Inferior parietal cortex (tissue), 1 donor: ENCODE measurements at regions not wholly inside any gene's neighbourhood (a gene's known extent, or its start where the extent isn't known, plus 50 kb on each side); places are given as distances from the start of the nearest gene placed in this dataset.

Experiments
- DNase-seq: peaks from one replicate; pipeline ENCODE4 v3.0.0-alpha.2; 2016; ENCODE audit errors: extremely low spot score

GRCh38 chr17:72425794-72426168 lies 305.0 kb downstream of the SOX9 start:
- no peak for DNase-seq

DNA sequence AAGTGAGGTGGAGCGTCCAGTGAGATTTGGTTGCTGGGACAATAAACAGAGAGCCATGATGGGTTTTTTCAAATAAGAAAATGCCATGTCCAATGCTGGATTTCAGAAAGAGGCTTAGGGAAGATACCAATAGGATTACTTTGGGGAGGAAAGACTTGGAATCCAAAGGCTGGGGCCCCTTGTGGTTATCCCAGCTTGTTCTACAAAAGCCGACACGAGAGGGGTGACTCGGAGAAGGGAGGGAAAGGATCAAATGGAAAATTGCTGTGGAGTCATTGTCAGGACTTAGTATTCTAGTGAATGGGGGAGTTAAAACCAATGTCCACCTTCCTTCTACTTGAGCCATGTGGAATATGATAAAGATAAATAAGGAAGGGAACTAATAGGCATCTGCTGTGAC lies 305.5 kb downstream of the SOX9 start:
- no peak for DNase-seq

DNA sequence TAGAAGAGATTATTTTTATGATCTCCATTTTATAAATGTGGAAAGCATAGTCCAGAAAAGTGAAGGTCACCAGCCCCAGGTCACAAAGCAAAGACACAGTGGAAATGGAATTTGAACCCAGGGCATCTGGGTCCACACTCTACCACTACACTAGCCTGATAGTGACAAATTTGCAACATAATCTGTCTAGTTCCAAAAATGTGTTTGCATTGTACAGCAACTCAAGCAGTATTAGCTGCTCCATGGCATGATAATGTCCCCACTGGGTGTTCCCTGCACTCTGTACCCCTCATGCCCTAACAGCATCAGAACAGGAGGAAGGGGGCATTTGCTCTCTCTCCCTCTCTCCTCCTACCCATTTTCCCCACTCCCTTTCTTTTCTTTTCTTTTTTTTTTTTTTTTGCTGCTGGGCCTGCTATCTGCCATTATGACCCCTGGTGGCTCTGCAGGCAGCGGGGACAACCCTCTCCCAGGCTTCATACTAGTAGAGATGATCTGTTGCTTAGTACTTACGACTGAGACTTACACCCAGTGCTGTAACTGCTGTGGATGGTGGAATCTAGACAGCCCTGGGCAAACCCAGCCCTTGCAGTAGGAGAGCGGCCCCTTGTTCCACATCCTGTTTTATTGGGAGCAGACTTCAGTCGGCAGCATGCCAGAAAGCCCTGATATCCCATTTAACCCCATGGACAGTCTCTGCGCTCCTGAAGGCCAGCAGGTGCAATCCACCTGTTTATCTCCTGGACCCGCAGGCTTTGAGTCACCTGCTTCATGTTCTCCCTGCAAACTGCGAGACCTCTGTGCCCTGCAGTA lies 306.3 kb downstream of the SOX9 start:
- DNase-seq = no peak

DNA sequence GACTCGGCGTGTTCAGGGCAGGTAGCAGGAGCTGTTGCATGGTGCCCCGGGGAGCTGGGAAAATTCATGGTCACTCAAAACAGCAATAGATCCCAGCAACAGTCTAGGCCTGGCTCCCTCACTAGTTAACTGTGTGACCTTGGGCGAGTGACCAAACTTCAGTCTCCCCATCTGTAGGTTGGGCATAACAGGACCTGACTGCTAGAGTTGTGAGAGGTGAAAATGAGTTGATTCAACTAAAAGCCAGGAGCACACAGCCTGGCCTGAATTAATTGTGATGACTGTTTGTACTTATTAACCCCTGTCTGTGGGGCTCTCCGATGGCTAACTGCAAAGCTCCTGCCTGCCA lies 306.9 kb downstream of the SOX9 start:
- DNase-seq = no peak

- DNase-seq = no peak
Measured at GRCh38 chr17:72429066-72429638, 308.3 kb downstream of the SOX9 start.

GRCh38 chr17:72430611-72431432 lies 310.0 kb downstream of the SOX9 start:
- DNase-seq = no peak

DNA sequence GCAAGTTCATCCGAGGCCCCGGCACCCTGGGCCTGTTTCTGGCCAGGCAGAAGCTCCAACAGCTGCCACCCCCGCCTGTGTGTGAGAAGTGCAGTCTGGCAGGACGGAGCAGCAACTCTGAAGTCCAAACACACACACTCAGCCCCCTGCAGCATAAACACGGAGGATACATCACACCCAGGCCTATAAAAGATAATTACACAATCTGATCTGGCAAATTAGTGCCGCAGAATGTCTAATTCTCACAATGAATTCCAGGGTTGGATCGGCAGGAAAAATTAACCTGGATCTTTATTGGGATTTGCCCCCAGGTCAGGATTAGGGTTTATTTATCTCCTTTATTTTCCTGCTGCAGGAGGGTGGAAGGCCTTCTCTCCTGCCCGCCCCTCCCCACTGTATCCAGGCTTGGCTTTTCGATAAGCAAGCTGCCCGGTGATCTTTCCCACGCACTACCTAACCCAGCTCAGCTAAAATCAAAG lies 311.4 kb downstream of the SOX9 start:
- DNase-seq = no peak

DNA sequence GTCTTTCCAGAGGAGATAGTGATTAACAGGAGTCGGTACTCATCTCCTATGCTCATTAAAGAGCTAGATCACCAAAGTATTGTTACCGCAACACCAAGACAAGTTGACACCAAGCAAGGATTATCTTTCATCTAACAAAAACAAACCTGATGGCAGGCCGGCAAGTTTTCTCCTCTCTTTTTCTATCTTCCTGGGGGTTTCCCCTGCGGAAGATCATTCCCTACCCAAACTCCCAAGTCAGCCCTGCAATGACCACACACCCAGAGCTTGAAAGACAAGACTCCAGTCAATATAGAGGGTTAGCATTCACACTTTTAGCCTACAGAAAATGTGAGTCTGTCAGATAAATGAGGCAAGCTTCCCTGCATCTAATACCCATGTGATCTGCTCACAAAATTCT lies 312.1 kb downstream of the SOX9 start:
- no peak for DNase-seq

GRCh38 chr17:72433797-72434196 lies 313.0 kb downstream of the SOX9 start:
- no peak for DNase-seq

DNA sequence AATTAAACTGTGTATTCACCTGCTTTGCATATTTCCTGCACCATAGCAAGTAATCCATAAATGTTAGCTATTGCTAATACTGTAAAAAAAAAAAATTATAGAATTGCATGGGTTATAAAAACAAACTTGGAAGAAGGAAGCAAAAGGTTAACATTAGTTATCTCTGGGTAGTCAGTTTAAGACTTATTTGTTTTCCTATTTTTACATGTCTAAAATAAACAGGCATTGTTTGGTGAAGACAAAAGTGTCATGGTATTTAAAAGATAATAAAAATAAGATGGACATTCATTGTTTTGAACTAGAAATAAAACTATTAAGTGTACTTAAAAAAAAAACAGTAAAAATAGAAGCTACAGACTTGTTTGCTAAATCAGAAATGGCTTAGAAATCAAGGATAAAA lies 313.8 kb downstream of the SOX9 start:
- no peak for DNase-seq

- no peak for DNase-seq
Measured at GRCh38 chr17:72434991-72435618, 314.3 kb downstream of the SOX9 start.

GRCh38 chr17:72438783-72439182 lies 318.0 kb downstream of the SOX9 start:
- no peak for DNase-seq

DNA sequence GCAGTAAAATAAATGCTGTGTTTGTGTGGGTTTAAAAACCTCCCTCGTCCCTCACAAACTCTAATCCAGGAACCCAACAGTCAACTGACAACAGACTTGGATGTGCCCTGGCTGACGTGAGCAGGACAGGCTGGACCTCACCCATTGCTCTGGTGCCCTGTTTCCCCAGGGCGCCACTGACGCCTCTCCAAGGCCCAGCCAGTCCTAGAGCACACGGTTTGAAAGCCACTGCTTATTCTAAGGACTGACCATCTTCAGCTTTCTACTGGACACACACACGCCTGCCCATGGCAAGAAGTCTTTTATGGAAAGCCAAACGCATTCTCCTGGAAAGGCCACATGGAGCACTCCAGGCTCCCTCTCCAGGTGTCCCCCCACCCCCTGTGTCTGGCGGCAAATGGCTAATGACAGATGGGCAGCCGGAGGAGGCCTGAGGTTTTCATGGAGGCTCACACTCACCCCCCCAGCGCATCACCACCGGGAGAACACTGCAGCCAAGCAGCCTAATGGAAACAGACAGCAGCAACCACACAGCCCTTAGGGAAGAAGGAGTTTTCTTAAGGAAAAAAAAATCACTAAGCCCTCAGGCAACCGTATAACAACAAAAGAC lies 319.2 kb downstream of the SOX9 start:
- DNase-seq = no peak

- no peak for DNase-seq
Measured at GRCh38 chr17:72440961-72441360, 320.1 kb downstream of the SOX9 start.

GRCh38 chr17:72441909-72442308 lies 321.1 kb downstream of the SOX9 start:
- no peak for DNase-seq

- DNase-seq = no peak
Measured at GRCh38 chr17:72444517-72445054, 323.8 kb downstream of the SOX9 start.

- no peak for DNase-seq
Measured at GRCh38 chr17:72445055-72445991, 324.5 kb downstream of the SOX9 start.

DNA sequence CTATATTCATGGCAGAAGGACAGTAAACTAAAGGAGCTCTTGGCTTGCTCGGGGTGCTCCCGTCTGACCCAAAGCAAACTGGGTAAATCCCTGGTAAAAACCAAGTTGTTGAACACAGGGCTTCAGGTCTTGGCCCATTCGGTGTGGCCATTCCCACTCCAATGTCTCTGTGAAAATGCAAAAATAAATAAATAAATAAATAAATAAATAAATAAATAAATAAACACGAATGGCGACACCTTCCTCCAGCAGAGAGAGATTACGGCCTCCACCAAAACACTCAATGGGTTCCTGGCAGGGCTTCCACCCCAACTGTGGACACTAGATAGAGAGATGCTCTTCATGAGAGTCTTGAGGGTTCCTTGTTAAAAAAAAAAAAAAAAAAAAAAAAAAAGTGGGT lies 325.3 kb downstream of the SOX9 start:
- no peak for DNase-seq

DNA sequence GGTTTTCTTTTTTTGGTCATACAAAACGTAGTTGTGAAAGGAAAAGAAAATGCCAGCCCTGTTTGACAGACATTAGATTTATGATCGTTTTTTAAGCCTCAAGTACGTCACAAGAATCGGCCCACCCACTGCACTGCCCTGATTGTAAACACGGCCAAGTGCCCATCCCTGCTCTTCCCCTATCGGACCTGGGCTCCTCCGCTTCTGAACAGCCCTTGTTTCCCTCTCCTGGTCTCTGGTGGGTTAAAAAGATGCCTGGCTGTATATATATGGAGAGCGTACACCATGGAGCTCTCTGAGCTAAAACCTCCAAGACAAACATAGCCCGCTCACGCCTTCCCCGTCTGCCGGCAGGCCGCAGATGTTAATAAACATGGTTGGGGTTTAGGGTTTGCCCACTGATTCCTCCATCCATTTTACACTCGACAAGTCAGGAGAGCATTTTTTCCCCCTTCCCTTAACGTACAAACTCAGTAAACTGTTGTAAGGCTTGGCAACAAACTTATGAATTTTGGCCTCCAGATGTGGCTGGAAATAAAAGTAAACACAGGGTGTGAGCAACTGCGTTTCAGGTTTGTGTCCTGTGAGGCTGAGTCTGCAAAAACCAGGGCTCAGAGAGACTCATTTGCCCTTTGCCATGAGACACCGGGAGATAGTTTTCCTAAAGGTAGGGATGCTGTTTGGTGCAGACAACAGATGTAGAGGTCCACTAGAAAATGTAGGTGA lies 325.9 kb downstream of the SOX9 start:
- no peak for DNase-seq

DNA sequence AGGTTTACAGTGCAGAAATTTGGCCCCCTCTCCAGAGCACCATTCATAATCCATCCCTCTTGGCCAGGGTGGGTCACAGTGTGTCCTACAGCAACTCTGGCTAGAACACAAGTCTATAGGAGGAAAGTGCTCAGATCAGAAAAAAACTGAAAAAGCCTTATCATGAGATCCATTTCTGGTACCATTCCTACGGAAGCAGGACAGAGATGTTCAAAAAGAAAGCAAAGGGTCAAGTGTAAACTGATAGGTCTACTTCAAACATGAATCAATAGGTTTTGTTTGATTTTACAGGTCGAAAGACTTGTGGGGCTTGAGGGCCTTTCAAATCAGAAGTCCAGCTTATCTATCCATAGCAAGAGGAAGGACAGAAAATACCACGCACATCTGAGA lies 326.4 kb downstream of the SOX9 start:
- DNase-seq = no peak
